GM21717 (cell line): ENCODE measurements at regions not wholly inside any gene's neighbourhood (a gene's known extent, or its start where the extent isn't known, plus 50 kb on each side); places are given as distances from the start of the nearest gene placed in this dataset.

ENCODE experiments used
- ATAC-seq: cut with Tn5 transposase; IDR thresholded peaks from one replicate; pipeline ENCODE4 v1.9.1; 2021; ENCODE audit warnings: mild to moderate bottlenecking, moderate library complexity; ENCODE audit not compliant: unreplicated experiment

DNA sequence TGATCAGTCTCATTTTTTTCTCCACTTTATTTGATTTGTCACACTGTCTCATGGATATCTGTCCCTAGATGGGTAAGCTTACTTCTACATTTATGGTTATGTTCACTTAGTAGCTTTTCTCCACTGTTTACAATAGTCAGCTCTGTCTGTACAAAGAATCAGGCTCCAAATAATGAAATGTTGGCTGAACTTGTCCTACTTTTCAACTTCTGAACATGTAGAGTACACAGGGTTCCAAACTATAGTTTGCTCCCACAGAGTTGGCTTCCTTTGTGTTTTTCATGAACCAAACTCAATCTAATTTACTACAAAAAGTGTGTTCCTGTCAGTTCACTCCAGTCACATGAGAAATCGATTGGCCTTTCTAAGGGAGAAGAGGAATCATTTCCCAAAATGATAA, 175.0 kb downstream of the CCDC71L start:
- no peak for ATAC-seq

DNA sequence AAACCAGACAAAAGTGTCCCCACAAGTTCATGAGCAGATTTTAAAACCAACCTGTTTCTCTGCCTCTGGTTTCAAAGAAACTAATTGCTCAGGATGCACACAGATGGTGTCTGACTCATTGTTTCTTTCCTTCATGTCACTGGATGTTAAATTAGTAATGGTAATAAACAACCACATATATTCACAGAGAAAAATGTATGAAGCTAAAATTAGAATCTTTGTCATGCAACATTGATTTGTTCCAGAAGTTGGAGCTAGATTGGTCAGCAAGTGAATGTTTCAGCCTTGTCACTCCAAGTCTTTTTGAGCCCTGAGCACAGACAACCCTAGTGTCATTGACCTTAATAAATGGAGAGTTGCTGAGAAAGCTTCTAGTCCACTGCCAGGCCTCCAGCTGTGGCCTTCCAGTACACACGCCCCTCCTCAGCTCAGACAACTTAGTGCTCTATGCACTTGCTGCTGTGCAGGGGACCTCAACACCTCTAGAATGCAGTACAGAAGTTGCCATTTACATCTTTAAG, 175.9 kb downstream of the CCDC71L start:
- ATAC-seq: no peak

DNA sequence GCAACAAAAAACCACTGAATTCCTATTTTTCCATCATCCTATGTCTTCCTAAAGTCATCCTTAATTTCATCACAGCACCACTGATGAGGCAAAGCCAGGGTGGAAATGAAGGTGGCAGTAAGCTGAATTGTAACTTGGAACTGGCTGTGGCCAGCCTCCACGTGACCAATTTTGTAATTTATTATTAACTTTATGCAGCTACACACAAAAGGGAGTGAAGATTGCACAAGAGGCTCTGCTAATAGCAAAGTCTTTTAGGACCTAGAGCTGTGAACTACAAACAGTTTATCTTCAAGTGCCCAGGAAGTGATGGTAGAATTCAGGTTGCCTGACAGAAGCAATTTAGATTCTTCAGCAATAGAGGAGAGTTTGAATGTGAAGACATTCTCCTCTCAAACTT, 176.4 kb downstream of the CCDC71L start:
- no peak for ATAC-seq

DNA sequence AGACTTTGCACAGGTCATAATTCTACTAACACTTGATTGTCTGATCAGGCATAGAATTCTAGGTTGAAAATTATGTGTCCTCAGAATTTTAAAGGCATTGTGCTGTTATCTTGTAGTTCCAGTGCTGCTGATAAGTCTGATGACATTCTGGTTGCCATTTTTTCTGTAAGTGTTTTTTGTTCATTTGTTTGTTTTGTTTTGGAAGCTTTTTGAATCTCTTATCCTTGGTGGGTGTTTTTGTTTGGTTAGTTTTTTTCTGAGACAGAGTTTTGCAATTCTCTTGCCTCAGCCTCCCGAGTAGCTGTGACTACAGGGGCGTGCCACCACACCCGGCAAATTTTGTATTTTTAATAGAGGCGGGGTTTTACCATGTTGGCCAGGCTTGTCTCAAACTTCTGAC, 178.9 kb downstream of the CCDC71L start:
- no peak for ATAC-seq

DNA sequence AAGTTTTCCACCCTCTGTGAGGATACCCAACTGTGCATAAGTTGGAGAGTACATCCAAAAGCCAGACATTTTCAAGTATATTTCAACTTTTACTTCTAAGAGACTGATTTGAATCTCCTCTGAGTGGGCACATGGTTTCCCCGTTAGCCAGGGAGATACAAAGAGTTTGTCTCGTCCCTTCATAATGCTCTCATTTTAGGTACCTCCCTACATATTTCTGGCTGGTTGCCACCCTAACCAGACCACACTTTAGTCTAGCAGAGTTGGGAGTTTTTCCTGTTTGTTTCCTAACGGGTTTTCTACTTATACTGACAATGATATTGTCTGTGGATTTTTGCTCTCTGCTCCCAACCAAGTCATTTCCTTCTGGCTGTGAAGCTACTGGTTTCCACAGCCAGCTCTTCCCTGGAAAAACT, 180.3 kb downstream of the CCDC71L start:
- no peak for ATAC-seq

DNA sequence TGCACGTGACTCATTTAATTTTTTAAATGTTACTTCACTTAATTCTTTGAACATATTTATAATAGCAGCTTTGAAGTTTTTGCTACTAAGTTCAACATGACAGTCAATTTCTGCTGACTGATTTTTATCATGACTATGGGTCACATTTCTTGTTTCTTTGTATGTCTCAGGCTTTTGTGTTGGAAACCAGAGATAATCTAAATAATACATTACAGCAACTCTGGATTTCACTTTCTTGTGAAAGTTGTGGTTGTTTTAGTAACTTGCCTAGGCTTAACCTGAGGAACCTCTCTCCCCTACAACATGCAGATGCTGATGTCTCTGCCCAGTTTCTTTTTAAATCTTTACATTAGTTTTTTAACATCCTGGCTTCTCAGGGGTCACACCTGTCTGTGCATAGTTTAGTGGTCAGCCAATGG, 180.8 kb downstream of the CCDC71L start:
- peak; percentile 71 for ATAC-seq

DNA sequence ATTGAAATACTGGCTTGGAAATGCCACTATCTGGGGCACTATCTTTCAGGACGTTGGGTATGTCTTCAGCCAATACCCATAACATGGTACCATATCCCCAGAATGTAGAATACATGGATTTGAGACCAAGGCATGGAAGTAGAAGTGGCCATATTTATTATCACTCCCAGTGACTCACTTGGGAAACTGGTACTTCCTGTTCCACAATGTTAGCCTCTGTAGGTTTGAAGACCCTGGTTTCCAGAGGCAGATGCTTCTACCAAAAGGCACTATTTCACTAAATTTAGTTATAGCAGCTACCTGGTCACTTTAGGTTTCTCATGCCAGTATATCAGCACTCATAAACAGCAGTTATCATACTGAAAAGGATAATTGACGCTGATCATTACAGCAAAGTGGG, 184.2 kb downstream of the CCDC71L start:
- ATAC-seq: no peak

DNA sequence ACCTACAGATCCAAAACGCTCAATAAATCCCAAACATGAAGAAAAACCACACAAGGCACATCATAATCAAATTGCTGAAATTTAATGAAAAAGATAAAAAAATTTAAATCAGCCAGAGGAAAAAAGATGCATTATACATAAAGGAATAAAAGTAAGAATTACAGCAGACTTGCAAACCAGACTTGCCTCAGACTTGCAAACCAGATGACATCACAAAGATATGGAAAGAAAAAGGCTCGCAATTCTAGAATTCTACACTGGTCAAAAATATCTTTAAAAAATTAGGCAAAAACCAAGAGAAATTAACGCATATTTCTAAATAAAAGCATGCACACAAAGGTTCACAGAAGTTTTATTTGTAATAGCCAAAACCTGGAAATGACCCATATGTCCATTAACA, 188.0 kb upstream of the NAMPT start:
- ATAC-seq: no peak

DNA sequence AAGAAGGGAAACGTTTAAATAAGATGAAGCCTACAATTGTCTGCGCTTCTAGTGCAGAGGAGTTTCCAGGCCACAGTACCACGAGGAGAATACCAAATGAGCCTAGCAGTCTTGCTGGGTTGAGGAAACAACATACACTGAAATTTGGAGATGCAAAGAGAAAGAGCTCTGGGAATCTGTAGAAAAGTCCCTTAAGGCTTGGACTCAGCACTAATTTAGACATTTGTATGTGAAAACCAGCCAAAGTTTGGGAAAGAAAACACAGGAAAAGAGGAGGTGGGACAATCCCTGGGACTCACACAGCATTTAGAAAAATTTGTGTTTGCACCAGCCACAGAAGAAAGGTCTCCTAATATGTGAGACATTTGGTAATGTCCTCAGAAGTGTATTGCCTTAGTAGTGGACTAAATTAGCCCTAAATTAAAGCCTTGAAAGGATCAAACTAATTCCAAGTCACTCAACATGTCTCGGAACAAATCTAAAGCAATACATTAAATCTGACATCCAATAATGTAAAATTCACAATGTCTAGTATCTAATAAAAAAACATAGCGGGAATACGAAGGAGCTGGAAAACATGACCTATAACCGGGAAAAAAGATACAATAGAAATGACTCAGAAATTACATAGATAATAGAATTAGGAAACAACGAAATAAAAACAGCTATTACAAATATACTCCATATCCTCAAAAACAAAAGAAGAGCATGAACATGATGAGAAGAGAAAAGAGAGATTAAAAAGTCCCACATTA, 187.1 kb upstream of the NAMPT start:
- no peak for ATAC-seq

DNA sequence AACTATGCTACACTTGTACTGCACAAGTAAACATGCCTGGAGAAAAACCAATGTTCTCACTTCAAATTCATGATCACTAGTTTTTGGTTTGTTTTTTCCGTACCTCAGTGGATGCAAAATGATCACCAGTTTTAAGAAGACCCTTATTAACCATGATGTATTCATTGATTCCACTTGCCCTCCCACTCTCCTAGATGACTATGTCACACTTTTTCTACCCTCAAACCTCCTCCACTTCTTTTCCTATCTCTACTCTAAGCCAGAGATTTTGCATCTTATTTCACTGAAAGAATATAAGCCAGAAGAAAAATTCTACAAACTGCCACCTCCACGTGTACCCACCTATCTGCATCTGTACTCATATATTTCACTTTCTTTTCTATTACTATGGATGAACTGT, 186.2 kb upstream of the NAMPT start:
- ATAC-seq: no peak

DNA sequence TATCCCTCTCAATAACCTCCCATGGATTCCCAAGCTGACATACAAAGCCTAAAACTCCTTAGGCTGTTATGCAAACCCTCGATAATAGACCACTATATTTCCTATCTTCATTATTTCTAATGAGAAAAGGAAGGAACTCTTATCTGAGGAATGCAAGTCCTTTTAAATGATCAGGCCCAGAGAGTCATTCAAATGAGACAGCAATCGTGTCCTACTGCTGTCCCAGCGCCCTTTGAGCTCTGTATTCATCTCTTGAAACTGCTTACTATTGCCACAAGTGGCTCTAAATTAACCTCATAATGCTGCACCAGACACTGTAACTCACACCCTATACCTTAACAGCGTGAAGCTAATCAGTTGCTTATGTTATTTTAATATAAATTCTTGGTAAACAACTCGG, 182.1 kb upstream of the NAMPT start:
- no peak for ATAC-seq

DNA sequence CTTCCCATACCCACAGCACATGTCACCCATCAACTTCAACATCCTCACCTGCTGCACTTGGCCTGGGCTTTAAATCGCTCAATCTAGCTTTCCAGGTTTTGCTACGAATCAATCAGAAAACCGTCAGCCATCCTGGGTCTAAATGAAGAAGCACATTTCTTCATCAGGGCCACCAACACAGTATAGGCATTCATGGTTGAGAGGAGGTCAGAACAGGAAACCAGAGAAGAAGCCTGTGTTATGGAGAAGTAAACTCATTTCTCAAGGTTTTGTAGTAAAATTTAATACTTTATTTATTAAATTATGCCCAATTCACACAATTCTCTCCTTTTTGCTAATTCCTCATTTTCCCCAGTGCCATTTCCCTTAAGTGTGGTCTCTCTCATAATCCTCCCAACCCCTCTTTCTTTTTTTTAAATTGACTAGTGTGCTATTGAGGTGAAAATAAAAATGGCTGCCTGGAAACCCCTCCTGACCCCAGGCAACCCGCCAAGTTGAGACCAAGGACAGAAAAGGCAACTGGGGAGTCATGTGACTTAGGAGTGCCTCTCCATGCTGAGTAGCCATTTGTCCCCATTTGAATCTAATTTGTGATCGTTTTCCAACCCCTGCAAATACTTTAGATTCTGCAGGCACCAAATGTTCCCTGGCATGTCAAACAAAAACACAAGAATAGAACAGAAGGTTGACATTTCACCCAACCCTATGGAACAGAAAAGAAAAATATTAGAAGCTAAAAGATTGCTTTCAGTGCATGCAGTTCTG, 181.1 kb upstream of the NAMPT start:
- no peak for ATAC-seq

DNA sequence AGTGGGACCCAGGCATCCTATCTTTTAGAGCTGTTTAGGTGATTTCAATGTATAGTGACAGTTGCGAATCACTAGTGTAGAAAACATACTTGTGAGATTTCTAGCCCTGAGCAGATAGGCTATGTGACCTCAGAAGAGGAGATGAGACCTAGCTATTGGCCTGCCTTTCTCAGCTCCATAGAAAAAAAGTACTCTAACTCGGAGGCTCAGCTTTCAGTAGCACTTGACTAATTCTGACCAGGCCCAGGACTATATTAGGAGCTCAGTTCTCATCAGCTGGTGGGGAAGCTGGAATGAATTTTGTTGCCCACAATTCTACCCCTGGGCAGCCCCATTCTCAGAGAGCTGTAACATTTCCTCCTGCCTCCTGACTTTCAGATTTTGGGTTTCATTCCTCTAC, 179.9 kb upstream of the NAMPT start:
- no peak for ATAC-seq

DNA sequence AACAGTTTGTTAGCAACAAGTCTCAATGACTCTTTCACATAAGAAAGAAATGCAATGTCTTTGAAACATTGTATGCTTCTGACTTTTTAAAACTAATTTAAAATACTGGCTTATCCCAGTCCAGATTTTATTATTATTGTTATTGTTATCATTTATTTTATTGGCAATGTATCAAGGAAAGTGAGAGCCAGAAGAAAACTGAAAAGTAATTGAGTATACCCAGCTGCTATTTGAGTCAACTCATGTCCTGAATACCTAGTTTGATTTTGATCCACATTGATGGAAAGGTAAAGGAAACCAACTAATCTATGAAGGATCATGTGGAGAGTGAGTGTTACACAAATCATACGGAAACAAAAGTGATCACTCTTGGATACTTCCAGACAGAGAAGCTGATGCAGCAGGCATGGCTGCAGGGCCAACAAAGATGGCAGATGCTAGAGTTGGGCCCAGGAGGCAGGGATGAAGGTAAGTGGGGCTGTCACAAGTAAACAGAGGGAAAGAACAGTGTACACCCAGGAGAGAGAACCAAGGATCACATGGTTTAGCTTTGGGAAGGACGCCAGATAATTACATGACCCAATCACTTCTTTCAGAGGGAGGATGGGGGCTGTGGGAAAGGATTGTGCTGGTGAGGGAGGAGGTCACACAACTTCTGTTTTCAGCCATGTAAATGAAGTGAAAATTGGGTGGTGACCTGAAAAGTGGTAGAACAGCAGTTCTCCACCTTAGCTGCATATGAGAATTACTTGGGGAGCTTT, 179.2 kb upstream of the NAMPT start:
- no peak for ATAC-seq

DNA sequence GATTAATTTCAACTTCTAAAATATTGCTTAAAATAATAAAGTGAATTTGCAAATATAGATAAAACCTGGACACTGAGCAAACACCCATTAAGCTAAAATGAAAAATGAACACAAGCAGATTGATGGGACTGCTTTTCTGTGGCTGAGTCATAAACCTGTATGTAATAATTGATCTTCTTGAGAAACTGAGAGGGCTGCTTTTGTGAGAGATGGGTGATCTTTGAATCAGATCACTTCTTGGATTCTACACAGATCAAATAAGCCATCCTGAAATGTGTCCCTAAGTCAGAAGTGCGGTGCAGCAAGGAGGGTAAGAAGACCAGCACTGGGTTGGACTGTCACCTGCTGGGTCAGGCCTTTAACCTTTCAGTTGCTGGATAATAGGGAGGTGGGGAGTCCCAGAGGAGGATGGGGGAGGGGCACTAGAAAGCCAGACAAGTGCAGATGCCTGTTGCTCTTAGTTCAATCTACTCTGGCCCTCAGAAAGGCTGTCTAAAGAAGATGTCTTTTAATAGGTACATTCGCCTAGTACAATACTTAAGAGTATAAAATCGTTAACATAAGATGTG, 178.2 kb upstream of the NAMPT start:
- ATAC-seq: no peak

DNA sequence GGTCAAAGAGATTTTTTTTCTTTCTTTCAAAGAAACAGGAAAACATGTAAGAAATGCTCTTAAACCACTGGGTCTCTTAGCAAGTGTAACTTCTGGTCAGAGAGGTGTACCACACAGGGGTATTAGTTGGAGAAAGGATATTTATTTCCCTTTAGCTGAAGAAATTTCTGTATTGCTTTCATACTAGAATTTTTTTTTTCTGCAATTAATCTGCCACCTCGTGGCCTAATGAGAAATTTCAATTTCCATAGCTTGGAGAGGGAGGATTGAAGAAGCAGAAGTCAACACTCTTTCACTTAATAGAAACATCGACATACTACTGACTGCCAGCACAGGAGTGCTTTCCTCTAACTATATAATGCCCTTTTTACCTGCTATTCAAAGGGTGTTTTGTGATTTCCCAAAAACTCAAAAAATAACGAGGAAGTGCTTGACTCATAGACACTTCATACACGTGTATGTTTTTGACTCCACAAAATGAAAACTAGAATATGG, 177.6 kb upstream of the NAMPT start:
- ATAC-seq: no peak

DNA sequence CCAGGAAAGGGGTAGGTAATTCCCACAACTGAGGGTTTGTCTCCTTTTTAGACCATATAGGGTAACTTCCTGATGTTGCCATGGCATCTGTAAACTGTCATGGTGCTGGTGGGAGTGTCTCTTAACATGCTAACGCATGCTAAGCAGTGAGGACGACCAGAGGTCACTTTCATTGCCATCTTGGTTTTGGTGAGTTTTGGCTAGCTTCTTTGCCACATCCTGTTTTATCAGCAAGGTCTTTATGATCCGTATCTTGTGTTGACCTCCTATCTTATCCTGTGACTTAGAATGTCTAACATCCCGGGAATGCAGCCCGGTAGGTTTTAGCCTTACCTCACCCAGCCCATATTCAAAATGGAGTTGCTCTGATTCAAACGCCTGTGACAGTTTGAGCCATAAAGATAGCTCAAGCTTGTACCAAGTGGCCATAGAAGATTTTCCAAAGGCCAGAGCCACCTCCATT, 176.0 kb upstream of the NAMPT start:
- ATAC-seq: no peak

DNA sequence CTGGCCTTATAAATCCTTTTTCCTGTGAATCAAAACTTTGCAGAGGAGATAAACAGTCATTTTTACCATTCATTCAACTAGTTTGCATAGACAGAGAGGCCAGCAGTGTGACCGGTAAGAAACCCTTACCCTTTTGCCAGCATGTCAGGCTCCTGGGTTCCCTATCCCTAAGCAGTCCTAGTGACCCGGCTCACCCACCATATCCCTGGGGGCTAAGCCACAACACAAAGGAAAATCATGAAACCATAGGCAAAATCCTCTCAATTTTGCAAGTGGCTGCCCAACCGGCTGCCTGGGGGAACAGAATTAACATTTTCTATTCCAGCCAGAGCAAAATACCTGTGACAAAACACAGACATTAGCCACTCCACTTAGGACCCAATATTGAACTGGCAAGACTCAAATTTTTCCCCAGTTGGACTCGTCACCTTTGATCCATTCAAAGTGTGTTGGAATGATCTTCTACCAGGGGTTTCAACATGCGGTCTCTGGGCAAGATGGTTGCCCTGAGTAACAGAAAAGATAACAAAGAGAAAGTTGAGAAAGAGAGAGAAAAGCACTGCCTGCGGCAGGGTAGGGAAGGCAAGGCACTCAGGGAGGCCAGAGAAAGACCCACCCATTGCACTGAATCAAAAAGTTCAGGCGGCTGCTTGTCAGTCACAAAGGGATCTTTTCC, 174.8 kb upstream of the NAMPT start:
- ATAC-seq: no peak

DNA sequence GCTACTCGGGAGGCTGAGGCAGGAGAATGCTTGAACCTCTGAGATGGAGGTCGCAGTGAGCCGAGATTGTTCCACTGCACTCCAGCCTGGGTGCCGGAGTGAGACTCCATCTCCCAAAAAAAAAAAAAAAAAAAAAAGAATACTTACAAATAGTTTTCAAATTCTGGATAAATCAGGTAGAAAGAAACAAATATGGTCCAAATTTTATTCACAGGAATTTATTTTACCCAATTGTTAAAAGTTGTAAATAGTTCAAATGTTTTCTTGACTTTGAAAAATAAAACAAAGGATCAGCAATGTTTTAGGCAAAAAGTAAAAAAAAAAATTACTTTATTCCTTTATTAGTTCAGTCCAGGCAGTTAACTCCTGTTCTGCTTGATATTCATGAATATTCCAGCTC, 172.9 kb upstream of the NAMPT start:
- no peak for ATAC-seq

DNA sequence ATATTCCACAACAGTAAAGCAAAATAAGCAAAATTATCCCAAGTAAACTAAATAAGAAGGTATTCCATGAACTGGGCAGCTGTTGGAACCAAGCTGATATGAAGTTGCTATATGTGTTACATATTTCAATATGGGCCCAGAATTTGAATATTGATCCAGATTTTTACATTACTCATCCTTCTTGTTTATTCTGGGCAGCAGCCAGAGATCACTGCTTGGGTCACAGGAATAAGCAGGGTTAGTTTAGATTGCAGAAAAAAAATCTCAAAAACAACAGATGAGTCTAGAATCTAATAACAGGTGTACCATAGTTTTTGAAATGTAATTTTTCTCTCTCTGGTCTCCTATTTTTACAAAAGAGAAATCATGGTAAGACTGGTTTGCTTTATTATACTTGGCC, 171.5 kb upstream of the NAMPT start:
- no peak for ATAC-seq
